GM04504 (cell line): ENCODE measurements at regions not wholly inside any gene's neighbourhood (a gene's known extent, or its start where the extent isn't known, plus 50 kb on each side); places are given as distances from the start of the nearest gene placed in this dataset.
"Not testable (repeated sequence)": the region's sequence is repeated elsewhere in the genome, so short reads cannot be mapped to it uniquely, and the experiment has no call there.

ENCODE experiments used
- DNase-seq: peaks from one replicate; pipeline ENCODE4 v3.0.0-alpha.2; 2012; ENCODE audit warnings: low read depth

- not testable (repeated sequence) for DNase-seq
Measured at GRCh38 chr5:91241460-91241859, 141.7 kb downstream of the ARRDC3 start.

GRCh38 chr5:91240175-91240574 lies 142.9 kb downstream of the ARRDC3 start:
- DNase-seq, result no peak

GRCh38 chr5:91235271-91235694 lies 147.8 kb downstream of the ARRDC3 start:
- DNase-seq, result no peak

GRCh38 chr5:91232523-91232922 lies 150.6 kb downstream of the ARRDC3 start:
- DNase-seq, result no peak

GRCh38 chr5:91229031-91229727 lies 153.9 kb downstream of the ARRDC3 start:
- DNase-seq, result no peak

- no peak for DNase-seq
Measured at GRCh38 chr5:91228188-91228587, 154.9 kb downstream of the ARRDC3 start.

GRCh38 chr5:91225848-91226686 lies 157.1 kb downstream of the ARRDC3 start:
- DNase-seq, result no peak

GRCh38 chr5:91224969-91225368 lies 158.1 kb downstream of the ARRDC3 start:
- DNase-seq, result no peak

GRCh38 chr5:91224456-91224855 lies 158.7 kb downstream of the ARRDC3 start:
- DNase-seq, result no peak

GRCh38 chr5:91223886-91224285 lies 159.2 kb downstream of the ARRDC3 start:
- DNase-seq, result peak; percentile 41

GRCh38 chr5:91222482-91222881 lies 160.6 kb downstream of the ARRDC3 start:
- DNase-seq, result no peak

- DNase-seq, result no peak
Measured at GRCh38 chr5:91221917-91222316, 161.2 kb downstream of the ARRDC3 start.

- no peak for DNase-seq
Measured at GRCh38 chr5:91219803-91220371, 163.2 kb downstream of the ARRDC3 start.

GRCh38 chr5:91219091-91219802 lies 163.9 kb downstream of the ARRDC3 start:
- DNase-seq, result peak; percentile 30

GRCh38 chr5:91217859-91218258 lies 165.3 kb downstream of the ARRDC3 start:
- DNase-seq, result no peak

GRCh38 chr5:91214571-91214970 lies 168.5 kb downstream of the ARRDC3 start:
- DNase-seq, result no peak
